HG02884 (cell line): ENCODE measurements at regions not wholly inside any gene's neighbourhood (a gene's known extent, or its start where the extent isn't known, plus 50 kb on each side); places are given as distances from the start of the nearest gene placed in this dataset.

Experiments used
- ATAC-seq: cut with Tn5 transposase; IDR thresholded peaks from one replicate; pipeline ENCODE4 v1.9.1; 2021; ENCODE audit warnings: mild to moderate bottlenecking, moderate library complexity; ENCODE audit not compliant: unreplicated experiment

DNA sequence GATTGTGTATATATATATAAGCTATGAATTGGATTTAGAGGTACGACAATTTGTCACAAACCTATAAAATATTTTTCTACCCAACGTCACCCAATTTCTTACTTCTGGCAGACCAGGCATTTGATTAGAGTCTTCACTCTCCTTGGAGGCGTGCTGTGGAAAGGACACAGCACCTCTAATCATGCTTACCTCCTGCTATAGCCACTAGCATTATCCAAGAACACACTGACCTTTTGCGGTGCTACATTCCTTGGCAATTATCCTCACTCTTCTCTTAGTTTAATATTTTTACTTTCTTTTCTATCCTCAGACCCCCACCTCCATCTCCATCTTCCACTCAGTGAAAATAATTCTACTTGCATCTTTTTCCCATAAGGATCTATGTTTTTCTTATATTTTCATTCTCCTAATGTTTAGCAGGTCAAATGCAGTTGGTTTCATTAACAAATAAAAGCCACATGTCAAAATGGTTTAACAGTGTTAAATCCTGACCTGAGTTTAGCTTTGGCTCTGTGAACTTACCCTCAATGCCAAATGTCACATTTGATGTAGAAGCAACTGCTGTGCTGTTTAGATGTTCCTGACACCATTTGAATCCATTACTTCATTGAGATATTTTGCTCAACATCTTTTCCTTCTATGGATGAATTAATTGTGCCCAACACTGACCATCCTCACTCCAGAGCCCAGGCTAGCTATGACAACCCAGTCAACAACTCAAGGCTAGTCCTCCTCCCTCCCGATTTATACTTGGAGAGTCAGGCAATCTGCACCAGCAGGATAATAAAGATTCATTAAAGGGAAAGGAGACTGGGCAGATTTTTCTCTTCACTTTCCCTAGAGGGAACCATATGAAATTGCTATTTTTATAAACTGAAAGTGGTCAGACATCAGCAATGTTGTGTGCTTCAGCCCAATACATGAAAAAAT, 240.5 kb downstream of the MREG start:
- no peak for ATAC-seq

DNA sequence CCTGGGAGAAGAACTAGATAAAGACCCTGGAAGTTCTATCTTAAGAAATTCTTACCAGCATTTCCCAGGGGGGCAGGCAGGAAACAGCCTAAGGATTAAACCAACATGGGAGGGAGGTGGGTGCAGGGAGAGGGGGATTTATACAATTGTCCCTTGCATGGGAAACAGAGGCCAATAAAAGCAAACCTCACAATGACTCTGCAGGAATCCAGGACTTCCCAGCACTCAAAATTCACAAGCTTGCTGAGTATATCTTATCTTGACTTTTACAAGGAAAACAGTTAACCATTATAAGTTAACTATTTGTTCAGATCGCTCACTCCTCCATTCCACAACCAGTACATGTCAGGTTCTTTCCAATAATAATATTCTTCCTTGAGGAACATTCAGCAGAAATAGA, 241.3 kb downstream of the MREG start:
- ATAC-seq = no peak

DNA sequence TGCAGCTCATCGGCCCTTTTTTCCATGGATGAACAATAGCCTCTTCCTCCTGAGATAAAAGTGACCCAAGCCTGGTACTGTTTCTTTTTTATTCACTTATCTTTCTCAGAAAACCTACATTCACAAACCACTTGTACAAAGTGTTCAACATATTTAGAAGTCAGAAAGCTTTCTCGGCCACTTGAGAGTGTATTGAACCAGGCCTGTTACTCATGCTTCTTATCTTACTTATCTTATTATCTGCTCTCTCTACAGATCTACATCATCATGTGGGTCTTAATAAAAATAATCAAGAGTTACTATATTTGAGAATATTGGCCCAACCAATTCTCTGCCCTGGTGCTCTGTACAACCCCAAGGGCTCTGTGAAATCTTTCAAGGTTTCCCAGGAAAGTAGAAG, 242.1 kb downstream of the MREG start:
- ATAC-seq = no peak

DNA sequence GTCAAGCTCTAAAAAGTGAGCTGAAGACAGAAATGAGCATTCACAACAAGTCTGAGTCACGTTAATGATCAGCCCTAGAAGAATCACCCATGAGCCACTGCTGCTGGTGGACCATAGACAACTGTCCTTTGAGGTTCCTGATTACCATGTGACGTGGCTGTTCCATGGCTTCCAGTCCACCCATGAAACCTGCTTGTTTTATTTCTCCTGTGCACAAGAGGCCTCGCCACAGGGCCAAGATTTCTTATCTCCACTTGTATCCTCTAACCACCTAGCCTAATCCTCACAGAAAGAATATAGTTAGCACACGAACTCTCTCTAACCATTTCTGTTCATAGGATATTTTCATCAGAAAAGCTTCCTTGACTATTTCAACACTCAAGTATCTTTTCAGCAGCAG, 242.7 kb downstream of the MREG start:
- ATAC-seq = no peak

DNA sequence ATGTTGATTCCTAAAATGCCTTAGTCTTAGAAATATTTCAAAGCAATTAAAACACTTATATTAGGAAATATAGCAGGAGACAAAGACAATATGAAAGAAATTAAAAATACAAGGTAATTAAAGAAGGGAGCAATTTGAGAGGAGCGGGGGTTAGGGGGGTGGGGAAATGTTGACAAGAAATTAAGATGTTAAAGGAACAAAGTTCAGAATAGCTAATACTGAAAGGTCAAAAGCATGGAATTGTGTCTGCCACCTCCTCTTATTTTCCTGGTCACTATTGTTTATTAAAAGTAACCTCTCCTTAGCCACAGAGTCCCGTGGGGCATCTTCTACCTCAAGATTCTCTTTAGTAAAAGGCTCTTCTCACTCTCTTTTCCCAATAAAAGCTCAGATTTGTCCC, 244.1 kb downstream of the MREG start:
- no peak for ATAC-seq

GRCh38 chr2:215767625-215768024, 245.7 kb downstream of the MREG start:
- no peak for ATAC-seq

GRCh38 chr2:215765729-215766360, 247.5 kb downstream of the MREG start:
- no peak for ATAC-seq

GRCh38 chr2:215764441-215765048, 248.8 kb downstream of the MREG start:
- no peak for ATAC-seq

GRCh38 chr2:215760557-215760956, 252.8 kb downstream of the MREG start:
- ATAC-seq = no peak

- ATAC-seq = no peak
Observed at GRCh38 chr2:215760091-215760490, 253.3 kb downstream of the MREG start.

- ATAC-seq = no peak
Observed at GRCh38 chr2:215758691-215759090, 254.7 kb downstream of the MREG start.

DNA sequence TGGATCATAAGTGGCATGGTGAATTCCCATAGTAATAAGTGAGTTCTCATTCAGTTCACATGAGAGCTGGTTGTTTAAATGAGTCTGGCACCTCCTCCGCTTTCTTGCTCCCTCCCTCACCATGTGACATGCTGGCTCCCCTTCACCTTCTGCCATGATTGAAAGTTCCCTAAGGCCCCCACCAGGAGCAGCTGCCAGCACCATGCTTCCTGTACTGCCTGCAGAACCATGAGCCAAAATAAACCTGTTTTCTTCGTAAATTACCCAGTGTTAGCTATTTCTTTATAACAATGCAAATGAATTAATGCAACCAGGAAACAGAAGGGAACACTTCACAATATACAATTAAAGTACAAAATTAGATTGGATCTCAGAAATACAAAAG, 257.0 kb downstream of the MREG start:
- no peak for ATAC-seq

DNA sequence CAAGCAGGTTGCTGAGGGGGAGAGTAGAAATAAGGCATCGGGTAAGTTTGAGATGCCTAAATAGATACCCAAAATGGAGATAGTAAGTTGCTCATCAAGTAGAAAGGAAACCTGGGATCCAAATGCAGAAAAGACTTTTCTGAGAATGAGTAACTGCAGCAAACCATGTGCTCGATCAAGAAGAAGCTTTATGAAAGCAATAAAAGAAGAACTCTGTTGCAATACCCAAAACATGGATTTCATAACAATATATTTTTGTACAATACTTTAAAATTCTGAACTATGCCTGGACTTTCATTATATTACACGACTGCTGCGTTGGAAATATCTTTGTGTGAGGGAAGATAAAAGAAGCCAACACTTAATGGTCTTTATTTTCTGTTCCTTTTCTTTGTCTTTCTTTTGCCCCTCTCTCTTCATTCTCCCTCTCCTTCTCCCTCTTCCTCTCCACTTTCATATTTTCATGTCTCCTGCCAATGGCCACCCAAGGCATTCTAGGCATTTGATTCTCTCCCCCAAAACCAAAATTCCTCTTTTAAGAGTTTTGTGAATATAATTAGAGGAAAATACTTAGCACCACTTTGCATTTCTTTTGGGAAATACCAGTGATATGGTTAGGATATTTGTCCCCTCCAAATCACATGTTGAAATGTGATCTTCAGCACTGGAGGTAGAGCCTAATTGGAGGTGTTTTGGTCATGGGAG, 257.6 kb downstream of the MREG start:
- no peak for ATAC-seq

- no peak for ATAC-seq
Observed at GRCh38 chr2:215754546-215754945, 258.8 kb downstream of the MREG start.

DNA sequence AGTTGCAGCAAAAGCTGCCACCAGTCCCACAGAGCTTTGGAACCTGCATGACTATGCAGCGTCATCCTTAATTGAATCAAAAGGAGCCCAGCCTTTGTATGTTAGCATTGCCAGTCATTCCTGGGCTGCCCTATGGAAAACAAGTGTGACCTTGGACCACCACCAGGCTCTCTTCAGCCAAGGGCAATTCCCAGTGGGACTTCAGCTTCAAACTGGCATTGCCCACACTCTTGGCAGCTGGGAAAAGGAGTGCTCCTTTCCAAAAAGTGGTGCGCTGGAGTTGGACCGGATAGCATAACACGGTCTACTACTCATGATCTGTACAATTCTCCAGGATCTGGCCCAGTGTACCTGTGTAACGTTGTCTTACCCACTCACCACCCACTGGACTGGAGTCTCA, 259.5 kb downstream of the MREG start:
- no peak for ATAC-seq

DNA sequence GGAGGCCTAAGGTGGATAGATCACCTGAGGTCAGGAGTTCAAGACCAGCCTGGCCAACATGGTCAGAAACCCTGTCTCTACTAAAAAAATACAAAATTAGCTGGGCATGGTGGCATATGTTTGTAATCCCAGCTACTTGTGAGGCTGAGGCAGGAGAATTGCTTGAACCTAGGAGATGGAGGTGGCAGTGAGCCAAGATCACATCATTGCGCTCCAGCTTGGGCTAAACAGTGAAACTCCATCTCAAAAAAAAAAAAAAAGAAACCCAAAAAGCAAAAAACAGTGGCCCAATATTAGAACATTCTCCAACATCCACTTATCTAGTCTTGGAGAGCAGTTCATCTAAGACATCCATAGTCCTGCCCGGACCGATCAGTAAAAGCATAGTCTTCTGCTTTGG, 260.4 kb downstream of the MREG start:
- ATAC-seq = no peak

DNA sequence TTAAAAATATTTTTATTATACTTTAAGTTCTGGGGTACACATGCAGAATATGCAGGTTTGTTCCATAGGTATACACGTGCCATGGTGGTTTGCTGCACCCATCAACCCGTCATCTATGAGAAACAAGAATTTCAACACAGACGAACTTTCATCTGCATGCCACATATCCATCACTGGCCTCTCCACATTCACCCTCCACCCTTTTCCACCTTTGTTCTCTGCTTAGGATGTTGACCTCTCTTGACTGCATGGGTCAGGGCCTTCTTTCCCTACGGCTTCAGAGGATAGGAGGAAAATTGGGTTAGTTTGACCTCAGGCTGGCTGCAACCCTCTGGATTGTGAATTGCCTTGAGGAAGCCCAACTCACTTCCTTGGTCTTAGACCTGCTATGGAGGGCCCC, 260.9 kb downstream of the MREG start:
- no peak for ATAC-seq

GRCh38 chr2:215751911-215752272, 261.5 kb downstream of the MREG start:
- no peak for ATAC-seq

GRCh38 chr2:215751200-215751910, 262.0 kb downstream of the MREG start:
- ATAC-seq = no peak

- no peak for ATAC-seq
Observed at GRCh38 chr2:215750763-215751162, 262.6 kb downstream of the MREG start.
